IPS DF 6.9 (cell line): ENCODE measurements at regions not wholly inside any gene's neighbourhood (a gene's known extent, or its start where the extent isn't known, plus 50 kb on each side); places are given as distances from the start of the nearest gene placed in this dataset.
"Not testable (repeated sequence)": the region's sequence is repeated elsewhere in the genome, so short reads cannot be mapped to it uniquely, and the experiment has no call there.

Experiments used
- DNase-seq: peaks from one replicate; pipeline ENCODE4 v3.0.0-alpha.2; 2013; ENCODE audit warnings: low read depth, low spot score
- H3K27ac ChIP-seq: one replicate; pipeline ENCODE4 v1.5.1; 2013; ENCODE audit warnings: low read length, control low read depth
- H3K27me3 ChIP-seq: 2 replicates; pipeline ENCODE4 v1.6.1; 2013; ENCODE audit warnings: mild to moderate bottlenecking, low read length; ENCODE audit not compliant: control insufficient read depth, insufficient read depth
- H3K36me3 ChIP-seq: 2 replicates; pipeline ENCODE4 v1.6.1; 2013; ENCODE audit warnings: low read length; ENCODE audit not compliant: control insufficient read depth, insufficient read depth
- H3K4me1 ChIP-seq: 2 replicates; pipeline ENCODE4 v1.6.1; 2013; ENCODE audit warnings: low read length; ENCODE audit not compliant: control insufficient read depth, insufficient read depth
- H3K4me3 ChIP-seq: 2 replicates; pipeline ENCODE4 v1.5.1; 2013; ENCODE audit warnings: mild to moderate bottlenecking, low read length
- H3K9me3 ChIP-seq: 2 replicates; pipeline ENCODE4 v1.6.1; 2013; ENCODE audit warnings: low read length, inconsistent platforms; ENCODE audit not compliant: control insufficient read depth, insufficient read depth
- whole genome bisulfite sequencing: extraction: QIAGEN DNeasy Blood & Tissue Kit; methylation state at CpG from one replicate; pipeline ENCODE4 v1.1.7; 2013; ENCODE audit warnings: mixed read lengths, missing lambda C conversion rate; ENCODE audit not compliant: insufficient read length, insufficient coverage; 5-methylcytosine and 5-hydroxymethylcytosine counted together

DNA sequence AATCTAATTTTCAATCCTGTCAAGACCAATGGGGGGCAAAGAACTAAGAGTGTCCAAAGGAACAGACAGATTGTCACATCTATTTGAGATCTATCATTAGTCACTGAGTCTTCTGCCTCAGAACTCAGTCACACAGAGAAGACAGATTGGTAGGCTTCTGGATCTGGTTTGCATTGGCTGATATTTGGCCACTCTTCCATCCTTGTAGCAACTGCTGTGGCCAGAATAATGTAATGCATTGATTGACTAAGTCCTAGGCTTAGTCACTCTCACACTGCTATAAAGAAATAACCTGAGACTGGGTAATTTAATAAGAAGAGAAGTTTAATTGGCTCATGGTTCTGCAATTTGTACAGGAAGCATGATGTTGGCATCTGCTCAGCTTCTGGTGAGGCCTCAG is 458.5 kb downstream of the ACTL7B start:
- Histone ChIP-seq H3K4me1 (no peaks in the 10 kb centered on the region), H3K27me3 (no peaks in the 10 kb centered on the region), H3K36me3 (no peaks in the 10 kb centered on the region), H3K27ac (no peak overlapping the region), H3K4me3 (no peak overlapping the region), H3K9me3 (no peaks in the 10 kb centered on the region)
- DNase-seq: no peak

- Histone ChIP-seq H3K27me3 (no peaks in the 10 kb centered on the region), H3K36me3 (no peaks in the 10 kb centered on the region), H3K4me1 (no peaks in the 10 kb centered on the region)
These were observed 459.2 kb downstream of the ACTL7B start for GRCh38 chr9:108396611-108397010.

DNA sequence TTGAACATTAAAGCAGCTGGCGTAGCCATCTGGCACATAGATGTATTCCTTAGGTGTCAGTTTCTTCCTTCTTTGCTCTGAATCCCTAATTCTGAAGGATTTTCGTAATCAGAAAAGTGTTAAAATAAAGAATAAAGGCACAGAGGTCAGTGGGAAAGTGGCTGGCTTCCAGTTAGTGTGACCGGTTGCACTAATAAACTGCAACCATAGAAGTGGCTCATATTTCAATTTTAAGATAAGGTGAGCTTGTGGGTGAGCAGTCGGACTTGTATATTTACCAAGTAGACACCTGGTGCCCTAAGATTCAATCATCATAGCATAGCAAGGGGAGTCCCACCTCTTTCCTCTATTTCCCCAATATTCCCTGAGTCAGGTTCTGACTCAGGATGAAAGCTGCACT is 459.6 kb downstream of the ACTL7B start:
- Histone ChIP-seq H3K4me1 (no peaks in the 10 kb centered on the region), H3K27ac (no peak overlapping the region), H3K4me3 (no peak overlapping the region), H3K9me3 (no peaks in the 10 kb centered on the region), H3K36me3 (no peaks in the 10 kb centered on the region), H3K27me3 (no peaks in the 10 kb centered on the region)
- no CpG with 5 or more reads among the region's 4 CpGs for whole genome bisulfite sequencing
- no peak for DNase-seq

More at GRCh38 chr9:108396611-108397010, 459.2 kb downstream of the ACTL7B start:
- Histone ChIP-seq H3K27ac (no peak overlapping the region), H3K4me3 (no peak overlapping the region), H3K9me3 (no peaks in the 10 kb centered on the region)
- no peak for DNase-seq

- H3K36me3 ChIP-seq: no peaks in the 10 kb centered on the region
- H3K4me3 ChIP-seq: no peak overlapping the region
- H3K27me3 ChIP-seq: no peaks in the 10 kb centered on the region
- DNase-seq: no peak
- no peaks in the 10 kb centered on the region for H3K9me3 ChIP-seq
- no peak overlapping the region for H3K27ac ChIP-seq
- no CpG with 5 or more reads among the region's 4 CpGs for WGBS
- H3K4me1 ChIP-seq: no peaks in the 10 kb centered on the region
These were observed 460.4 kb downstream of the ACTL7B start for GRCh38 chr9:108395421-108395820.

GRCh38 chr9:108394726-108395125 is 461.1 kb downstream of the ACTL7B start:
- Histone ChIP-seq H3K27me3 (no peaks in the 10 kb centered on the region), H3K36me3 (no peaks in the 10 kb centered on the region), H3K4me3 (no peak overlapping the region), H3K27ac (no peak overlapping the region), H3K9me3 (no peaks in the 10 kb centered on the region), H3K4me1 (no peaks in the 10 kb centered on the region)
- WGBS: no CpG with 5 or more reads among the region's 13 CpGs
- DNase-seq: no peak

DNA sequence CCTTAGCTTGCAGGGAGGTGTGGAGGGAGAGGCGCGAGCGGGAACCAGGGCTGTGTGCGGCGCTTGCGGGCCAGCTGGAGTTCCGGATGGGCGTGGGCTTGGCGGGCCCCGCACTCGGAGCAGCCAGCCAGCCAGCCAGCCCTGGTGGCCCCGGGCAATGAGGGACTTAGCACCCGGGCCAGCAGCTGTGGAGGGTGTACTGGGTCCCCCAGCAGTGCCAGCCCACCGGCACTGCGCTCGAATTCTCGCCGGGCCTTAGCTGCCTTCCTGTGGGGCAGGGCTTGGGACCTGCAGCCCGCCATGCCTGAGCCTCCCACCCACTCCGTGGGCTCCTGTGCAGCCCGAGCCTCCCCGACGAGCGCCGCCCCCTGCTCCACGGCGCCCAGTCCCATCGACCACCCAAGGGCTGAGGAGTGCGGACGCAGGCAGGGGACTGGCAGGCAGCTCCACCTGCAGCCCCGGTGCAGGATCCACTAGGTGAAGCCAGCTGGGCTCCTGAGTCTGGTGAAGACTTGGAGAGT is 462.2 kb downstream of the ACTL7B start:
- H3K4me1 ChIP-seq, H3K27me3 ChIP-seq, H3K9me3 ChIP-seq, DNase-seq, H3K4me3 ChIP-seq, H3K27ac ChIP-seq, H3K36me3 ChIP-seq: not testable (repeated sequence)
- WGBS: no CpG with 5 or more reads among the region's 31 CpGs

- no peak overlapping the region for H3K4me3 ChIP-seq
- no peaks in the 10 kb centered on the region for H3K27me3 ChIP-seq
- no peak overlapping the region for H3K27ac ChIP-seq
- H3K9me3 ChIP-seq: no peaks in the 10 kb centered on the region
- no peaks in the 10 kb centered on the region for H3K4me1 ChIP-seq
- no peaks in the 10 kb centered on the region for H3K36me3 ChIP-seq
- no CpG with 5 or more reads among the region's 1 CpG for WGBS
- DNase-seq: no peak
These were observed 462.9 kb downstream of the ACTL7B start for GRCh38 chr9:108392877-108393276.

- no peak overlapping the region for H3K27ac ChIP-seq
- no CpG with 5 or more reads among the region's 1 CpG for WGBS
These were observed 466.7 kb downstream of the ACTL7B start for GRCh38 chr9:108389056-108389455.

GRCh38 chr9:108386859-108387384 is 468.9 kb downstream of the ACTL7B start:
- Histone ChIP-seq H3K27me3 (no peaks in the 10 kb centered on the region), H3K4me1 (no peaks in the 10 kb centered on the region), H3K36me3 (no peaks in the 10 kb centered on the region), H3K27ac (no peak overlapping the region), H3K9me3 (no peaks in the 10 kb centered on the region), H3K4me3 (no peak overlapping the region)
- WGBS: no CpG with 5 or more reads among the region's 1 CpG
- no peak for DNase-seq

More at GRCh38 chr9:108389056-108389455, 466.7 kb downstream of the ACTL7B start:
- H3K36me3 ChIP-seq: no peaks in the 10 kb centered on the region
- no peaks in the 10 kb centered on the region for H3K4me1 ChIP-seq
- DNase-seq: no peak
- H3K27me3 ChIP-seq: no peaks in the 10 kb centered on the region
- no peaks in the 10 kb centered on the region for H3K9me3 ChIP-seq
- no peak overlapping the region for H3K4me3 ChIP-seq

GRCh38 chr9:108386032-108386431 is 469.8 kb downstream of the ACTL7B start:
- H3K9me3 ChIP-seq: no peaks in the 10 kb centered on the region
- no peaks in the 10 kb centered on the region for H3K36me3 ChIP-seq
- WGBS: 100% methylated on average over 1 of the region's 2 CpGs
- H3K27me3 ChIP-seq: no peaks in the 10 kb centered on the region
- no peaks in the 10 kb centered on the region for H3K4me1 ChIP-seq
- H3K4me3 ChIP-seq: no peak overlapping the region
- no peak overlapping the region for H3K27ac ChIP-seq
- DNase-seq: no peak

DNA sequence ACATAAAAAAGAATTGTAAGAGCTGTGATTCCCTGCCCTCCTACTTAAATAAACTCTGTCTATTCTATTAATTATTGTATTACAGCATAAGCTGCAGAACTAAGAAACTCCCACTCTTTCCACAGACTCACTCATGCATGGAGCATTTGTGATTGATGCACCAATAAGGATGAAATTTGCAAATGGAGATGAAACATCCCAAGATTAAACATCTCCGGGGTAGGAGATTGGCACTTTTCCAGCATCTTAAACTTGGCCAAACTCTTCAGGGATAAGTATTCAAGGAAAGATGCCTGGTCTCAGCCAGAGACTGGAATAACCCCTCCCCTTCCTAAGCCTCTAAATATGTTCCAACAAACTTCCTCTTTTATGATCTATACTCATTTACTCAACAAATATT is 472.0 kb downstream of the ACTL7B start:
- no CpG with 5 or more reads among the region's 1 CpG for WGBS

More for the DNA sequence above, 472.0 kb downstream of the ACTL7B start:
- DNase-seq: no peak
- no peaks in the 10 kb centered on the region for H3K27me3 ChIP-seq
- no peaks in the 10 kb centered on the region for H3K4me1 ChIP-seq
- no peaks in the 10 kb centered on the region for H3K36me3 ChIP-seq
- H3K4me3 ChIP-seq: no peak overlapping the region
- H3K27ac ChIP-seq: no peak overlapping the region
- H3K9me3 ChIP-seq: no peaks in the 10 kb centered on the region
